OCI-LY7 (cell line): ENCODE measurements at regions not wholly inside any gene's neighbourhood (a gene's known extent, or its start where the extent isn't known, plus 50 kb on each side); places are given as distances from the start of the nearest gene placed in this dataset.

Source experiments
- BruUV-seq: library from RNA; stranded (reverse); fragments of 400-500 nt; replicated peaks from 2 replicates; lab custom pipeline; 2021; lab: Mats Ljungman, UMichigan
- CTCF ChIA-PET: fragments of 300-600 bp; sonication (Branson Sonifier 250); formaldehyde crosslinking; loops from one replicate; lab custom pipeline; 2022; ENCODE audit warnings: antibody characterized with exemption; ENCODE audit not compliant: unreplicated experiment; lab: Charles Lee
- POLR2A ChIA-PET: fragments of 300-600 bp; sonication (Branson Sonifier 250); formaldehyde crosslinking; loops from one replicate; lab custom pipeline; 2022; ENCODE audit warnings: antibody characterized with exemption; lab: Charles Lee
- DNase-seq: peaks from one replicate; pipeline ENCODE4 v3.0.0-alpha.2; 2015; ENCODE audit warnings: low spot score
- H2AFZ ChIP-seq: fragments of 200-600 bp; sonication (generic), shearing (Covaris generic); 2 replicates; pipeline ENCODE4 v1.6.1; 2014; ENCODE audit warnings: mild to moderate bottlenecking, antibody characterized with exemption, low read length, moderate library complexity
- H3K27ac ChIP-seq: fragments of 200-600 bp; sonication (generic); 2 replicates; pipeline ENCODE4 v1.5.1; 2014; ENCODE audit warnings: mixed run types, low read depth, mild to moderate bottlenecking, moderate library complexity, low read length, inconsistent platforms; ENCODE audit not compliant: poor library complexity, severe bottlenecking
- H3K36me3 ChIP-seq: fragments of 200-600 bp; sonication (generic); 2 replicates; pipeline ENCODE4 v1.6.1; 2014; ENCODE audit warnings: mild to moderate bottlenecking, antibody characterized with exemption, low read length, moderate library complexity, mixed read lengths; ENCODE audit not compliant: insufficient read depth
- H3K4me1 ChIP-seq: fragments of 200-600 bp; sonication (generic); 2 replicates; pipeline ENCODE4 v1.5.1; 2014; ENCODE audit warnings: mild to moderate bottlenecking, low read length; ENCODE audit not compliant: insufficient read depth, poor library complexity, severe bottlenecking
- H3K4me2 ChIP-seq: fragments of 200-600 bp; sonication (generic); 2 replicates; pipeline ENCODE4 v1.6.1; 2014; ENCODE audit warnings: mild to moderate bottlenecking, low read length
- H3K4me3 ChIP-seq: fragments of 200-600 bp; sonication (generic); 2 replicates; pipeline ENCODE4 v1.5.1; 2014; ENCODE audit warnings: mild to moderate bottlenecking, low read depth, low read length; ENCODE audit not compliant: poor library complexity, severe bottlenecking
- H3K79me2 ChIP-seq: fragments of 200-600 bp; sonication (generic); 2 replicates; pipeline ENCODE4 v1.6.1; 2016; ENCODE audit warnings: low read depth, mild to moderate bottlenecking, low read length, moderate library complexity, mixed read lengths; ENCODE audit not compliant: insufficient read depth
- H3K9me2 ChIP-seq: fragments of 200-600 bp; sonication (generic); 2 replicates; pipeline ENCODE4 v1.6.1; 2016; ENCODE audit warnings: mild to moderate bottlenecking, low read length, mixed read lengths; ENCODE audit not compliant: insufficient read depth
- H3K9me3 ChIP-seq: fragments of 200-600 bp; sonication (generic); 2 replicates; pipeline ENCODE4 v1.6.1; 2014; ENCODE audit warnings: mild to moderate bottlenecking, mixed run types, low read length, mixed read lengths
- H4K20me1 ChIP-seq: fragments of 200-600 bp; sonication (generic); 2 replicates; pipeline ENCODE4 v1.6.1; 2014; ENCODE audit warnings: mild to moderate bottlenecking, antibody characterized with exemption, low read length, moderate library complexity, mixed read lengths; ENCODE audit not compliant: insufficient read depth
- CTCF ChIP-seq: fragments of 200-600 bp; sonication (generic); conservative IDR thresholded peaks from 2 replicates; pipeline ENCODE4 v1.5.1; 2014; ENCODE audit warnings: mild to moderate bottlenecking, antibody characterized with exemption, low read length, moderate library complexity, mixed read lengths
- EZH2phosphoT487 ChIP-seq: fragments of 200-600 bp; sonication (generic); IDR thresholded peaks from 2 replicates; pipeline ENCODE4 v1.6.1; 2018; ENCODE audit warnings: low read depth, borderline replicate concordance, mild to moderate bottlenecking, mixed run types, antibody characterized with exemption, low read length, moderate library complexity, mixed read lengths
- intact Hi-C: fragments of 100-400 bp; cut with micrococcal nuclease; formaldehyde crosslinking; loops from one replicate; pipeline ENCODE4 v1.10.0; 2022; ENCODE audit not compliant: unreplicated experiment

DNA sequence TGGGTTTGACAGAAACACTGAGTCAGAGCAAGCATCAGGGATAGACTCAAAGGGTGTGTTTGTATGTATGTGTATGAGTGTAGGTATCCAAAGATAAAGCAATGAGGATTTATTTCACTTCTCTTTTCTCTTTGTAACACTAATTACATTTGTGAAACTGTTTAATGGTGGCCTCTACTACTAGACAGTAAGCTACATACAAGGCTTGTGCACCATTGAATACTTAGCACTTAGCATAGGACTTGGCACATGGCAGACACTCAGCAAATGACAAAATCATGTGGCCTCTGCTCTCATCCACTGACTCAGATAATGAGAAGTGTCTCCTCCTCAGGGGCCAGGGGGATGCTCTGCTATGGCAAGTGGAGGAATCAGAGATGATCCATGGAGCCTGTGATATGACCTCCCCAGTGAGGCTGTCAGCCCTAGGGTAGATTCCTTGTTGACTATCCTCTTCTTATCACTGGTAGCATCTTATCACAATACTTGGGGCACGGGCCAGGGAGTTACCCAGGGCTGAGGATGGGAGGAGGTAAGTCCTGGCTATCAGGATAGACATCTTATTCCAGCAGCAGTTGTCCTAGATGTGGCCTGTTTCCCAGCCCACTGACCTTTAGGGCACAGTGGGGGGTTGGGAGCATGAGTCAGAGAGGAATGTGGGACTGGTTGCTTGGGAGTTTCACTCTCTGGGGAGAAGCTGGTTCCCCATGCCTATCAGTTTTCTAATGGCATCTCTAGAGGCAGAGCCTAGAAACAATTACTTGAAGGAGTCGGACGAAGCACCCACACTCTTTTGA lies 71.2 kb upstream of the HOXC13 start:
- Histone ChIP-seq H3K4me2 (no peak overlapping the region), H3K79me2 (no peaks in the 10 kb centered on the region), H3K4me3 (no peak overlapping the region), H3K9me2 (no peaks in the 10 kb centered on the region), H3K9me3 (no peaks in the 10 kb centered on the region), H3K36me3 (no peaks in the 10 kb centered on the region), H3K27ac (no peak overlapping the region), H2AFZ (no peak overlapping the region), H3K4me1 (no peaks in the 10 kb centered on the region), H4K20me1 (no peaks in the 10 kb centered on the region)
- CTCF ChIA-PET, result no interaction called here
- no peak for DNase-seq
- intact Hi-C loops, result no loop called here
- TF ChIP-seq CTCF (no peak), EZH2phosphoT487 (no peak)
- POLR2A ChIA-PET, result interaction anchor here (0.6 kb wide), 1 partner anchor 790 kb away, joined by 3 read pairs; no protein-coding TSS in a partner anchor
- BruUV-seq, result no TSS peak

- Histone ChIP-seq H3K9me2 (no peaks in the 10 kb centered on the region), H3K4me2 (no peak overlapping the region), H3K4me1 (no peaks in the 10 kb centered on the region), H4K20me1 (no peaks in the 10 kb centered on the region), H3K36me3 (no peaks in the 10 kb centered on the region), H3K9me3 (no peaks in the 10 kb centered on the region), H3K4me3 (no peak overlapping the region), H3K27ac (no peak overlapping the region), H3K79me2 (no peaks in the 10 kb centered on the region), H2AFZ (no peak overlapping the region)
- DNase-seq, result no peak
- TF ChIP-seq CTCF, result no peak
- TF ChIP-seq EZH2phosphoT487, result no peak
- ChIA-PET POLR2A (no interaction called here), CTCF (no interaction called here)
- intact Hi-C loops, result no loop called here
- no TSS peak for BruUV-seq
Observed at GRCh38 chr12:53868511-53868986, 70.1 kb upstream of the HOXC13 start.

GRCh38 chr12:53869500-53869899 lies 69.1 kb upstream of the HOXC13 start:
- Histone ChIP-seq H3K9me3 (no peaks in the 10 kb centered on the region), H4K20me1 (no peaks in the 10 kb centered on the region), H2AFZ (no peak overlapping the region), H3K9me2 (no peaks in the 10 kb centered on the region), H3K4me1 (no peaks in the 10 kb centered on the region), H3K4me2 (no peak overlapping the region), H3K27ac (no peak overlapping the region), H3K4me3 (no peak overlapping the region), H3K36me3 (no peaks in the 10 kb centered on the region), H3K79me2 (no peaks in the 10 kb centered on the region)
- DNase-seq, result no peak
- TF ChIP-seq CTCF (no peak), EZH2phosphoT487 (no peak)
- intact Hi-C loops, result no loop called here
- POLR2A ChIA-PET, result no interaction called here
- BruUV-seq, result no TSS peak
- CTCF ChIA-PET, result no interaction called here
